Liver (tissue), 3 donors: ENCODE measurements at regions not wholly inside any gene's neighbourhood (a gene's known extent, or its start where the extent isn't known, plus 50 kb on each side); places are given as distances from the start of the nearest gene placed in this dataset.

Source experiments
- CTCF ChIP-seq: fragments of 150-350 bp; IDR thresholded peaks from 2 replicates; pipeline ENCODE4 v1.5.1; 2017; ENCODE audit warnings: improper control_type of control experiment, low read depth, low read length; ENCODE audit not compliant: missing input control
- RAD21 ChIP-seq, 2 donors: IDR thresholded peaks; 2 replicates each; pipeline ENCODE4 v1.6.1; 2016; ENCODE audit warnings: antibody characterized with exemption in 2 of 2, mild to moderate bottlenecking in 2 of 2
- donor health status: healthy.
- donor health status: healthy.

DNA sequence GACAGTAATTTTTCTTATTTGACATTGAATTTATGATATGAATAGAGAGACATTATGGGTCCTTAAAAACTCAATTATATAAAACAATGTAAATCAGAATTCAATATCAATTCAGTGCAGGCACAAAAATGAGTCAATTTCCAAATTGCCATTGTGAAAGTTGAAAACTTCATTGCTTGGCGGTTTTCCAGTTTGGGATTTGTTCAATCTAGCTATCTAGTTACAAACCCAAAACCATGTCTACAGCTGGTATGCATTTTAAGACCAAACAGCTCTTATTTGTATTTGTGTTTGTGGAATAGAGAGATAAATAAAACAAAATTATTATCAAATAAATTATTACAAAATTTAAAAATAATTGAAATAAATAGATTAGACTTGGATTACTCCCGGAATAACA lies 1206.6 kb upstream of the RAG2 start:
- no peak for TF ChIP-seq RAD21 (IDR thresholded peaks at IDR 0.05)
- TF ChIP-seq CTCF: no peak
